SK-N-MC (cell line): ENCODE measurements at regions not wholly inside any gene's neighbourhood (a gene's known extent, or its start where the extent isn't known, plus 50 kb on each side); places are given as distances from the start of the nearest gene placed in this dataset.

ENCODE experiments used
- EZH2 ChIP-seq: fragments of 200-600 bp; sonication (generic); IDR thresholded peaks from one replicate; pipeline ENCODE4 v1.6.1; 2017; ENCODE audit warnings: antibody characterized with exemption
- POLR2AphosphoS5 ChIP-seq: IDR thresholded peaks from 2 replicates; pipeline ENCODE4 v1.6.1; 2012; ENCODE audit warnings: mild to moderate bottlenecking, low read depth, low read length, borderline replicate concordance

DNA sequence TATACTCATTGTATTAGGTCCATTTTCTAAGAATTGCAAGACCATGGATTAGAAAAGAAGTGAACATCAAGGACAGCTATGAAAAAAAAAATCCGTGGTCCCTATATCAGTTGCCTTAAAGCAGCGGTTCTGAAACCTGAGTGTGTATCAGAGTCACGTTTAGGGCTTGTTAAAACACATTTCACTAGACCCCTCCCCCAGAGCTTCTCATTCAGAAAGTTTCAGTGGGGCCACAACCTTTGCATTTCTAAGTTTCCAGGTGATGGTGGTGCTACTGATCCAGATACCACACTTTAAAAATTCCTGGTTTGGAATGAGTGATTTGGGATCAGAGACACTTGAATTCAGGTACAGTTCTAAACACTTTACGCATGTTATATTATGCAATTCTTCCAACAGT, 96.1 kb upstream of the PRMT6 start:
- TF ChIP-seq EZH2 (no peak), POLR2AphosphoS5 (no peak)
